ENCODE measurements at regions not wholly inside any gene's neighbourhood (a gene's known extent, or its start where the extent isn't known, plus 50 kb on each side); places are given as distances from the start of the nearest gene placed in this dataset.

GRCh38 chr2:236899146-236899545, 186.5 kb upstream of the COPS8 start (continued):
- TF ChIP-seq RXRA (IDR thresholded peaks at IDR 0.05; ENCODE audit: borderline replicate concordance, low read depth) (no peak), RFX5 (IDR thresholded peaks at IDR 0.05; ENCODE audit: low read length) (no peak)

- Histone ChIP-seq H3K9me3 (no peaks in the 10 kb centered on the region), H3K4me1 (ENCODE audit: control insufficient read depth in 1 of 2, insufficient read depth in 2 of 2, low read depth in 1 of 2, low read length in 1 of 2) (peaks cover 0 to 5% of the 10 kb centered on the region in 2 experiments; a peak in 2 of 4 replicates), H3K4me3 (ENCODE audit: low read depth in 2 of 2, low read length in 1 of 2) (no peak overlapping the region), H3K27me3 (ENCODE audit: insufficient read depth) (peaks cover 4% of the 10 kb centered on the region; the same call in 1 of the 2 replicates), H3K9ac (no peak overlapping the region), H3K79me2 (ENCODE audit: insufficient read depth) (no peaks in the 10 kb centered on the region), H3K27ac (ENCODE audit: low read depth in 2 of 2, low read length in 1 of 2) (no peak overlapping the region), H4K20me1 (ENCODE audit: insufficient read depth) (no peaks in the 10 kb centered on the region), H3K36me3 (replicated peaks in 1 of 2; ENCODE audit: control insufficient read depth in 1 of 2, insufficient read depth in 2 of 2, low read length in 1 of 2) (no peaks in the 10 kb centered on the region), H2AFZ (ENCODE audit: low read depth) (no peak overlapping the region), H3K9me2 (no peaks in the 10 kb centered on the region), H3F3A (replicated peaks; ENCODE audit: insufficient read depth) (no peaks in the 10 kb centered on the region), H3K4me2 (no peak overlapping the region)
- no peak for DNase-seq
- ChIA-PET CTCF (interaction anchor here (0.7 kb wide), 1 partner anchor 128 kb away, joined by 3 read pairs; no protein-coding TSS in a partner anchor), POLR2A (no interaction called here)
- TF ChIP-seq MXI1 (IDR thresholded peaks at IDR 0.05; ENCODE audit: low read depth, low read length), result no peak
- no peak for TF ChIP-seq EZH2phosphoT487 (IDR thresholded peaks at IDR 0.05; ENCODE audit: borderline replicate concordance, low read depth)
- no peak for TF ChIP-seq REST (IDR thresholded peaks at IDR 0.05; ENCODE audit: low read depth, low read length)
- no peak for TF ChIP-seq CTCF (IDR thresholded peaks at IDR 0.05)
- TF ChIP-seq SIN3A (IDR thresholded peaks at IDR 0.05; ENCODE audit: borderline replicate concordance, low read depth, low read length), result no peak
- TF ChIP-seq PBX3 (IDR thresholded peaks at IDR 0.05), result no peak
- TF ChIP-seq FOSL2 (IDR thresholded peaks at IDR 0.05; ENCODE audit: borderline replicate concordance, low read depth), result no peak
- no peak for TF ChIP-seq ZBTB33 (IDR thresholded peaks at IDR 0.05; ENCODE audit: borderline replicate concordance, low read depth)
- 30% methylated on average over 6 of the region's 6 CpGs for WGBS (ENCODE audit: low lambda C conversion rate)
Measured at GRCh38 chr2:236899950-236900640, 185.6 kb upstream of the COPS8 start.
